ENCODE measurements at regions not wholly inside any gene's neighbourhood (a gene's known extent, or its start where the extent isn't known, plus 50 kb on each side); places are given as distances from the start of the nearest gene placed in this dataset.

GRCh38 chr2:122216901-122217300 is 461.4 kb downstream of the TSN start:
- no peaks in the 10 kb centered on the region for H3K4me1 Mint-ChIP-seq (ENCODE audit: low read depth)
- ATAC-seq = no peak
- no peak overlapping the region for H3K4me3 Mint-ChIP-seq
- no peak for DNase-seq
- no peaks in the 10 kb centered on the region for H3K36me3 Mint-ChIP-seq (ENCODE audit: low read depth)
- no peaks in the 10 kb centered on the region for H3K27me3 Mint-ChIP-seq (ENCODE audit: low read depth)
- ChIA-PET CTCF (no interaction called here), POLR2A (no interaction called here)
- no peak overlapping the region for H3K27ac Mint-ChIP-seq
- no peaks in the 10 kb centered on the region for H3K9me3 Mint-ChIP-seq (ENCODE audit: insufficient read depth)

- no peaks in the 10 kb centered on the region for H3K9me3 Mint-ChIP-seq (ENCODE audit: insufficient read depth)
- POLR2A ChIA-PET = no interaction called here
- DNase-seq = no peak
- no peaks in the 10 kb centered on the region for H3K36me3 Mint-ChIP-seq (ENCODE audit: low read depth)
- CTCF ChIA-PET = no interaction called here
- H3K27ac Mint-ChIP-seq = no peak overlapping the region
- no peaks in the 10 kb centered on the region for H3K27me3 Mint-ChIP-seq (ENCODE audit: low read depth)
- no peak overlapping the region for H3K4me3 Mint-ChIP-seq
- H3K4me1 Mint-ChIP-seq (ENCODE audit: low read depth) = no peaks in the 10 kb centered on the region
- ATAC-seq = no peak
These were observed 463.1 kb downstream of the TSN start for GRCh38 chr2:122218596-122218995.

GRCh38 chr2:122219504-122219903 is 464.1 kb downstream of the TSN start:
- Mint-ChIP-seq H3K4me1 (ENCODE audit: low read depth) (no peaks in the 10 kb centered on the region), H3K9me3 (ENCODE audit: insufficient read depth) (no peaks in the 10 kb centered on the region), H3K27ac (no peak overlapping the region), H3K27me3 (ENCODE audit: low read depth) (no peaks in the 10 kb centered on the region), H3K36me3 (ENCODE audit: low read depth) (no peaks in the 10 kb centered on the region), H3K4me3 (no peak overlapping the region)
- CTCF ChIA-PET = no interaction called here
- DNase-seq (no peak), ATAC-seq (no peak)
- POLR2A ChIA-PET = no interaction called here

GRCh38 chr2:122221665-122222064 is 466.2 kb downstream of the TSN start:
- CTCF ChIA-PET = no interaction called here
- DNase-seq (no peak), ATAC-seq (no peak)
- POLR2A ChIA-PET = no interaction called here
- Mint-ChIP-seq H3K36me3 (ENCODE audit: low read depth) (no peaks in the 10 kb centered on the region), H3K27me3 (ENCODE audit: low read depth) (no peaks in the 10 kb centered on the region), H3K4me3 (no peak overlapping the region), H3K27ac (no peak overlapping the region), H3K4me1 (ENCODE audit: low read depth) (no peaks in the 10 kb centered on the region), H3K9me3 (ENCODE audit: insufficient read depth) (no peaks in the 10 kb centered on the region)

GRCh38 chr2:122231296-122231695 is 475.8 kb downstream of the TSN start:
- Mint-ChIP-seq H3K36me3 (ENCODE audit: low read depth) (no peaks in the 10 kb centered on the region), H3K27ac (no peak overlapping the region)
- ATAC-seq = no peak

GRCh38 chr2:122233372-122233771 is 477.9 kb downstream of the TSN start:
- no peak overlapping the region for H3K27ac Mint-ChIP-seq
- CTCF ChIA-PET = no interaction called here
- ATAC-seq = no peak

More at GRCh38 chr2:122231296-122231695, 475.8 kb downstream of the TSN start:
- Mint-ChIP-seq H3K27me3 (ENCODE audit: low read depth) (no peaks in the 10 kb centered on the region), H3K9me3 (ENCODE audit: insufficient read depth) (no peaks in the 10 kb centered on the region), H3K4me3 (no peak overlapping the region), H3K4me1 (ENCODE audit: low read depth) (no peaks in the 10 kb centered on the region)
- CTCF ChIA-PET = no interaction called here
- POLR2A ChIA-PET = no interaction called here
- DNase-seq = no peak

GRCh38 chr2:122236152-122236874 is 480.9 kb downstream of the TSN start:
- ChIA-PET POLR2A (no interaction called here), CTCF (no interaction called here)
- no peaks in the 10 kb centered on the region for H3K4me1 Mint-ChIP-seq (ENCODE audit: low read depth)
- no peak for DNase-seq
- no peaks in the 10 kb centered on the region for H3K27me3 Mint-ChIP-seq (ENCODE audit: low read depth)
- H3K36me3 Mint-ChIP-seq (ENCODE audit: low read depth) = no peaks in the 10 kb centered on the region
- no peaks in the 10 kb centered on the region for H3K9me3 Mint-ChIP-seq (ENCODE audit: insufficient read depth)
- H3K4me3 Mint-ChIP-seq = no peak overlapping the region
- no peak for ATAC-seq
- H3K27ac Mint-ChIP-seq = no peak overlapping the region

More at GRCh38 chr2:122233372-122233771, 477.9 kb downstream of the TSN start:
- POLR2A ChIA-PET = no interaction called here
- no peaks in the 10 kb centered on the region for H3K4me1 Mint-ChIP-seq (ENCODE audit: low read depth)
- no peak for DNase-seq
- H3K36me3 Mint-ChIP-seq (ENCODE audit: low read depth) = no peaks in the 10 kb centered on the region
- no peak overlapping the region for H3K4me3 Mint-ChIP-seq
- no peaks in the 10 kb centered on the region for H3K27me3 Mint-ChIP-seq (ENCODE audit: low read depth)
- H3K9me3 Mint-ChIP-seq (ENCODE audit: insufficient read depth) = no peaks in the 10 kb centered on the region

GRCh38 chr2:122236925-122237324 is 481.5 kb downstream of the TSN start:
- H3K27ac Mint-ChIP-seq = no peak overlapping the region
- POLR2A ChIA-PET = no interaction called here
- ATAC-seq = no peak

GRCh38 chr2:122237450-122237849 is 482.0 kb downstream of the TSN start:
- Mint-ChIP-seq H3K4me3 (no peak overlapping the region), H3K9me3 (ENCODE audit: insufficient read depth) (no peaks in the 10 kb centered on the region), H3K27me3 (ENCODE audit: low read depth) (no peaks in the 10 kb centered on the region), H3K27ac (no peak overlapping the region), H3K36me3 (ENCODE audit: low read depth) (no peaks in the 10 kb centered on the region), H3K4me1 (ENCODE audit: low read depth) (no peaks in the 10 kb centered on the region)
- no peak for DNase-seq
- ChIA-PET POLR2A (no interaction called here), CTCF (no interaction called here)
- ATAC-seq = no peak

More at GRCh38 chr2:122236925-122237324, 481.5 kb downstream of the TSN start:
- Mint-ChIP-seq H3K9me3 (ENCODE audit: insufficient read depth) (no peaks in the 10 kb centered on the region), H3K4me1 (ENCODE audit: low read depth) (no peaks in the 10 kb centered on the region), H3K27me3 (ENCODE audit: low read depth) (no peaks in the 10 kb centered on the region), H3K4me3 (no peak overlapping the region), H3K36me3 (ENCODE audit: low read depth) (no peaks in the 10 kb centered on the region)
- CTCF ChIA-PET = no interaction called here
- DNase-seq = no peak

GRCh38 chr2:122238006-122238559 is 482.6 kb downstream of the TSN start:
- DNase-seq (no peak), ATAC-seq (no peak)
- no peaks in the 10 kb centered on the region for H3K36me3 Mint-ChIP-seq (ENCODE audit: low read depth)
- no peaks in the 10 kb centered on the region for H3K4me1 Mint-ChIP-seq (ENCODE audit: low read depth)
- ChIA-PET POLR2A (no interaction called here), CTCF (no interaction called here)
- no peak overlapping the region for H3K4me3 Mint-ChIP-seq
- H3K27me3 Mint-ChIP-seq (ENCODE audit: low read depth) = no peaks in the 10 kb centered on the region
- H3K9me3 Mint-ChIP-seq (ENCODE audit: insufficient read depth) = no peaks in the 10 kb centered on the region
- H3K27ac Mint-ChIP-seq = no peak overlapping the region

GRCh38 chr2:122239440-122239839 is 484.0 kb downstream of the TSN start:
- no peak for DNase-seq
- Mint-ChIP-seq H3K27me3 (ENCODE audit: low read depth) (no peaks in the 10 kb centered on the region), H3K27ac (no peak overlapping the region), H3K4me3 (no peak overlapping the region), H3K4me1 (ENCODE audit: low read depth) (no peaks in the 10 kb centered on the region), H3K9me3 (ENCODE audit: insufficient read depth) (no peaks in the 10 kb centered on the region), H3K36me3 (ENCODE audit: low read depth) (no peaks in the 10 kb centered on the region)
- no peak for ATAC-seq
- CTCF ChIA-PET = no interaction called here
- POLR2A ChIA-PET = no interaction called here

GRCh38 chr2:122244598-122245229 is 489.3 kb downstream of the TSN start:
- no peaks in the 10 kb centered on the region for H3K4me1 Mint-ChIP-seq (ENCODE audit: low read depth)
- DNase-seq (no peak), ATAC-seq (no peak)
- no peak overlapping the region for H3K27ac Mint-ChIP-seq
- H3K36me3 Mint-ChIP-seq (ENCODE audit: low read depth) = no peaks in the 10 kb centered on the region
- no peak overlapping the region for H3K4me3 Mint-ChIP-seq
- CTCF ChIA-PET = no interaction called here
- POLR2A ChIA-PET = no interaction called here
- H3K27me3 Mint-ChIP-seq (ENCODE audit: low read depth) = no peaks in the 10 kb centered on the region
- no peaks in the 10 kb centered on the region for H3K9me3 Mint-ChIP-seq (ENCODE audit: insufficient read depth)

GRCh38 chr2:122249673-122250072 is 494.2 kb downstream of the TSN start:
- Mint-ChIP-seq H3K36me3 (ENCODE audit: low read depth) (no peaks in the 10 kb centered on the region), H3K4me3 (no peak overlapping the region), H3K27me3 (ENCODE audit: low read depth) (no peaks in the 10 kb centered on the region), H3K4me1 (ENCODE audit: low read depth) (no peaks in the 10 kb centered on the region), H3K27ac (no peak overlapping the region), H3K9me3 (ENCODE audit: insufficient read depth) (no peaks in the 10 kb centered on the region)
- DNase-seq (no peak), ATAC-seq (no peak)
- POLR2A ChIA-PET = no interaction called here
- CTCF ChIA-PET = no interaction called here

Data from activated CD8-positive, alpha-beta T cell treated with anti-CD3 and anti-CD28 coated beads, Interleukin-2, amount 10 ng/mL, durations not matched to agents 7 days and 5 days (primary cell).